ACHN (cell line): ENCODE measurements at regions not wholly inside any gene's neighbourhood (a gene's known extent, or its start where the extent isn't known, plus 50 kb on each side); places are given as distances from the start of the nearest gene placed in this dataset.
"Not testable (repeated sequence)": the region's sequence is repeated elsewhere in the genome, so short reads cannot be mapped to it uniquely, and the experiment has no call there.

Experiments
- DNase-seq: peaks from one replicate; pipeline ENCODE4 v3.0.0-alpha.2; 2015
- in situ Hi-C: cut with HindIII; loops from 2 replicates; pipeline ENCODE4 v1.10.0; 2017; ENCODE audit warnings: low sequenced_read_pairs, low pct_ligation_motif_present, low pct_unique_long_range_greater_than_20kb

DNA sequence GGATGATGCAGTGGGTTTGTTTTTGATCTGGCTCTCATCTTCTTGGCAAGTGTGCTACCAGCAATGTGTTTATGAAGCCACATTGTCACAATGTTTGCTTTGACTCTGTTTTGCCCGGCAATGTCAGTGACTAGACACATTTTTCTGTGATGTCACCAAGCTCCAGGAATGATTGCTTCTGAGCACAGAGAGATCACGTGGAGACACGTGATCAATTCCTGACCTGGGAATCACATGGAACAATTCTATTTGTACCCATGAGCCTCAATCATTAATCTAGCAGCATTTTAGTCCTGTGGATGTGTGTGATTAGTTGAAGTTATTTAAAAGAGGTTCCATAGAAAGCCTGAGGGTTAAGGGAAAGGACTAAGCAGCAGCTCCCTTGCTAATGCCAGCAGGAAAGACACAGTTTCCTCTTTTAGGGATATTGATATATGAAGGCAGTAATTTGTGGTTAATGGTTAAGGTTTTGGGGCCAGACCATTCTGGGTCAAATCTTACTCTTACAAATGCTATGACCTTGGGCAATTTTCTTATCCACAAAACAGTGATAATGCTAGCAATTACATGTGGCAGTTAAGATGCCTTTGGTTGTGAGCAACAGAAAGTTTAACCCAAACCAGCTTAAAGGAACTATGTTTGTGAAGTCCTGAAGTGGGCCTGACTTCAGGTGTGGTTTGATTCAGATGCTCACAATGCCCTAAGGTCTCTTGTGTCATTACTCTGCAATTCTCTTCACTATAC, 59.0 kb downstream of the FASLG start:
- DNase-seq = no peak
- in situ Hi-C loops = loop anchor here (10.0 kb wide), 1 partner anchor 103 kb away; no protein-coding TSS in a partner anchor

DNA sequence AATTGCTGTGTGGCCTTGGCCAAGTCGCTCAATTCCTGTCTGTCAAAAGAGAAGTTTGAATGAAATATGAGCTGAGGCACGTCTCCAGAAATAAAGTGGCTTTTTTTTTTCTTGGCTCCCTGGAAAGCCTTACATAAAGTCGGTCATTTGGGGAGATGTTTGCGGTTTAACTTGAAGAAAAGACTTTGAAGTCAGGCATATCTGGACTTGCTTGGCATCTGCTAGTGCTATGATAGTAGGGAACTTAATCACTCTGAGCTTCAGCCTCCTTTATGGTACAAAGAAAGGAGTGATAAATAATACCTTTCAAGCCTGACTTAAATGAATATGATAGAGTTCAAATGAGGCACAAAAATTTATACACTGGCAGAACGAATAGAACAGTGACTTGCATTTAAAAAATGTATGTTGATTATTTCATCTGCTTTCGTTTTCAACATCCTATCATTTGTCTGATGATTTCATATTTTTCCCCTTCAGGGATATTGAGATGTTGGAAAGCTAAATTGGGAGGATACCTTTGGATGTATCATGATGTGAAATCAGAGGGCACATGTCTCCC, 60.2 kb downstream of the FASLG start:
- in situ Hi-C loops = loop anchor here (10.0 kb wide), 1 partner anchor 104 kb away; no protein-coding TSS in a partner anchor
- no peak for DNase-seq

DNA sequence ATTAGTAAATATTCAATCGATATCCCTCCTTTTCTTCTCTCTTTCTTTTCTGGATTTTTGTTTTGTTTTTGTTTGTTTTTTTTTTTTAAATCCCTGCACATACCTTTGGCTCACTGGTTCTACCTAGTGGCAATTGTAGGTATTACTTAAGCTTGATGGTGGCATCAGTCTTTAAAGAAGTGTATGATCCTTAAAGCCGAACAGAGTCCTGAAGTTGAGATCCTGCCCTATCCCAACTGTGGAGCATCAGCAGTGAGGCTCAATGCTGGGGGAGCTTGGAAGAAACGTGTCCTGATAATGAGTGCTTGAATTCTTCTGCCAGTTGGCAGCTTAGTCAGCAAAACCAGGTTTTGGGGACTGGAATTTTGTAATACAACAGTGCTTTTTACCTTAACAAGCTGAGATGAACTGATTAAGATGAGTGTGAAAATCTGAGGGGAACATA, 60.8 kb downstream of the FASLG start:
- in situ Hi-C loops = loop anchor here (10.0 kb wide), 1 partner anchor 105 kb away; no protein-coding TSS in a partner anchor
- peak; percentile 62 for DNase-seq

DNA sequence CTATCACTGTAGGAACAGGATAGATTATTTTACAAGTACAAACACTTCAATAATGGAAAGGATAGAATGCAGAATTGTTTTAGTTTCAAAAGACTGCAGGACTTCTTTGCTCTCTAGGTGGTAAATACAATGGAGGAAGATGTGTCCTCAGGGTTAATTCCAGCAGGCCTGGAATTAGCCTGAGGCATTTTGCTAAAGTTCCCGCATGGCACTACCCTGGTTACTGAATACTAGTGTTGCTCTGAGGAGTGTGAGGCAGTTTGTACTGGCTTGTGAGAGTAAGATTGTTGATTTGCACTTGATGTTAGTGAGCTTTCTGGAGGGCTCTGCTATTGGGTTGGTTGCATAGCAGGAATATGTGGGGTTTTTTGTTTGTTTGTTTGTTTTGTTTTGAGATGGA, 61.4 kb downstream of the FASLG start:
- in situ Hi-C loops = no loop called here
- DNase-seq = no peak

DNA sequence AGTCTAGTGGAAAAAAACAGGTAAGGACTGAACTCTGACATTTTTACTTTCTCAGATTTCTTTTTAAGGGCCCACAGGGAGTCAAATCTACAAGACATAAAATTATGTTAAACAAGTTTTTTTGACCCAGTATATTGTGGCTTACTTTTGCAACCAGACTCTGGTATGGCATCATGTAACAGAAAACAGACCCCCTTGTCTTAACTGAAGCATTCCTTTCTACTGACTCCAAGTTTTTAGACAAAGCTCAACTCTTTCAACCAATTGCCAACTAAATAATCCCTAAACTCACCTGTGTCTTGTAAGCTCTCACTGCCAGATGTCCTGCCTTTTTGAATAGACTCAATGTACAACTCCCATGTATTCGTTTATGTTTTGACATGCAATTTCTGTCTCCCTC, 64.3 kb downstream of the FASLG start:
- DNase-seq = no peak
- in situ Hi-C loops = no loop called here

DNA sequence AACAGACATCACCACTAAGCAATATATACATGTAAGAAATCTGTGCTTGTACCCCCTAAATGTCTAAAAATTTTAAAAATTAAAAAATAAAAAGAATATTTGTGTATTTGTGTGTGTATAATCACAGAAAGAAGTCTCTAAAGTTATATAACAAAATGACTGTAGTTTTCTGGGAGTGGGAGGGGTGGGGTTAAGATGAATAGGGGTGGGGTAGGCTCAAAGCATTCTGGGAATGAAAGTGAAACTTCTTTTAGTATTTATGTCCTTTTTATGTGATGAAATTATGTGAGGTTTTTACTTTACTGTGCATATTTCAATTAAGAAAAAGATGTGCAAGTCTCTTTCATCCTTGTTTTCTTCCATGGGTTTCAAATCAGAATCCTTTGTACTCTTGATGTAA, 65.3 kb downstream of the FASLG start:
- in situ Hi-C loops = no loop called here
- DNase-seq = no peak

DNA sequence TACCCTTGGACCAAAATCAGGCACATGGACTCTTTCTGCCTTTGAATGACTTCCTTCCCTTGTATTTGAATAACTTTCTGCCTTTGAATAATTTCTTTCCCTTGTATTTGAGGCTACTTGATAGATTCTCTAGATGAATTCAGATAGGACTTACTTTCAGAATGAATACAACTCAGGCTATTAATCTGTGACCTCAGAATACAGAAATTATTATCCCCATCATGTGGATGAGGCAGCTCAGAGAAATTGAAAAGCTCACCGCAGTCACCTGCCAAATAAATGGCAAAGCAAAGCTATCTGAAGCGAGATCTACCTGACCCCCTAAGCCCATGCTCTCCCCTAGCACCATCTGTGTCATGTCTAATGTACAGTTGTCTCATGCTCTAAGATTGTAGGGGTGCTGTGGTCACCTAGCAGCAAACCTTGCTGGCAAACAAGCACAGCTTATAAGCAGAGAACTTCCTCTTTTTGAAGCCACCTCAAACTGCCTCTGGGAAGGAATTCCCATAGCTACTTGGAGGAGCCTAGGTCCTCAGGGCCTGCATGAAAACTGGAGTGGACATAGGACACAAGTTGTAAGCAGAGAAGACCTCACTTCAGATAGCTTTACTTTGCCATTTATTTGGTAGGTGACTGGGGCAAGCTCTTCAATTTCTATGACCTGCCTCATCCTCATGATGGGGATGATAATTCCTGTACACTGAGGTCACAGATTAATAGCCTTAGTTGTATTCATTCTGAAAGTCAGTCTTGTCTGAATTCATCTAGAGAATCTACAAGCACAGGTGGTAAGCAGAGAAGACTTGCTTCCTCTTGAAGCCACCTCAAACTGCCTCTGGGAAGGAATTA, 66.1 kb downstream of the FASLG start:
- in situ Hi-C loops = no loop called here

DNA sequence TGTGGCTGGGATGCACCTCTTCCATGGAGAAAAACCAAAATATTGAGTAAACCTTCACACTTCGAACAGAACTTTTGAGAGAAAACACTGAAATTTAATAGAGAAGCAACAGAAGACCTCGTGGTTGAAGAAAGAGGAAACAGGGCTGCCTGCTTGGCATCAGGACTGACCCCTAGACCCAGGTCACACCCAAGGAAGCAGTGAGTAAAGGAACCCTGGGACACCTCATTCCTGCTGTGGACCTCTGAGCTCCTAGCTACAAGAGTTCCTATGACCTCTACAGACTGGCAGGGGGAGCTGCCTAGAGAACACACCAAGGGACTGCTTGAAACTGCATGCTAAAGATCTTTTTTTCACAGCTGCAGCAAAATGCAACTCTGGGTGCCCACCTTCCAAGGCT, 67.8 kb downstream of the FASLG start:
- DNase-seq = no peak
- in situ Hi-C loops = no loop called here

More for the DNA sequence above, 66.1 kb downstream of the FASLG start:
- DNase-seq = no peak

DNA sequence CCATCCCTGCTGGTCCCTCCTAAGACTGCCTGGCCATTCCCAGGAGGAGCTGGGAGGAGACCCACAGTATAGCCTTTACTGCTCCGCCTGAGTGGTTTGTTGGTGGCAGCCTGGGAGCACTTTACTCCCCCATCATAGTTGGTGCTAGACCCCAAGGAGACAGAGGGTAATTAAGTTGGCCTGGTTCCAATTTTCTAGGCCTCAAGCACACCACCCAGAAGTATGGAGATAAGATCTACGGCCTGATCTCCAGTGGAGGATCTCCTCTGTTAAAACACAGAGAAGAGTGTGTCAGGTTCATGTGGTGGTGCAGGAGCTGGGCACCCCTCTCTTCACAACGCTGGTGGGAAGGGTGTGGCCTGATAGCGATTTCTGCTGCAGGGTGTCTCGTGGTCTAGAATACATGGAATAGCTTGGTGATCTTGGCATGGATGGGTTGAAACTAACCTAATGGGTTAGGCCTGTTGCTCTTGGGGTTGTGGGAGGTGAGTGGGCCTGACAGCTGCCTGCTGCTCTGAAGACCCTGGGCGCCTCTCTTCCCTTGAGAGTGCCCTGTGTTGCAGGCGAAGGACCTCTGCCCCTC, 68.5 kb downstream of the FASLG start:
- in situ Hi-C loops = no loop called here
- DNase-seq = no peak

DNA sequence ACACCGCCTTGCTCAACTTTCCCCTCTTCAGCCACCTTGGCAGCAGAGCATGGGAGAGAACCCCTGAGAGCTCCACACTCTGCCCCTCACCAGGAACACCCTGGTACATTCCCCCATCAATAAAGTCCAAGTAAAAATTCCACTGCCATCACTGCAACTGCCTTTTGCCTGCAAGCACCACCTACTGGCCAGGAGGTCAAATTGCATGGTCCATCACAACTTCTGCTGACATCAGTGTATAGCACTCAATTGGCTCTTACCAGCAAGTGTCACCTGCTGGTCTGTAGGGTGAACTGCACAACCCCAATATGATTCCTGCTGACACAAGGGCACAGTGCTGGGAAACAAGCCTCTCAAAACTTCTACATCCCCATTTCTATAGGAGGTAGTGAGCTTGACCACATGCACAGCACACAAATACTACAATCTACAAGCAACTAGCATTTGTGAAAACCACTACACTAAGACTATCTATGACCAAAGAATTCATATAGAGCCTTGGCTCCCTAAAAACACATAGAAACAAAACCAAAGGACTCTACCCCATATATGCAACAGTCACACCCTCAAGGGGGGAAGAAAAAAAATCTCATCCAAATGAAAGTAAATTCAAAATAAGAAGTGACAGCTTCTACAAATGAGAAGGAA, 69.2 kb downstream of the FASLG start:
- peak; percentile 66 for DNase-seq
- in situ Hi-C loops = no loop called here

DNA sequence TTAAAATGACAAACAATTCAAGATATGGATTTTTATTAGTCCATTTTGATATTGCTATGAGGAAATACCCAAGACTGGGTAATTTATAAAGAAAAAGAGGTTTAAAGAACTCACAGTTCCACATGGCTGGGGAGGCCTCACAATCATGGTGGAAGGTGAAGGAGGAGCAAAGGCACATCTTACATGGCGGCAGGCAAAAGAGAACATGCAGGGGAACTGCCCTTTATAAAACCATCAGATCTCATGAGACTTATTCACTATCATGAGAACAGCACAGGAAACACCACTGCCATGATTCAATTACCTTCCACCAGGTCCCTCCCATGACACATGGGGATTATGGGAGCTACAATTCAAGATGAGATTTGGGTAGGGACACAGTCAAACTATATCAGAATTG, 69.8 kb downstream of the FASLG start:
- in situ Hi-C loops, DNase-seq: not testable (repeated sequence)

DNA sequence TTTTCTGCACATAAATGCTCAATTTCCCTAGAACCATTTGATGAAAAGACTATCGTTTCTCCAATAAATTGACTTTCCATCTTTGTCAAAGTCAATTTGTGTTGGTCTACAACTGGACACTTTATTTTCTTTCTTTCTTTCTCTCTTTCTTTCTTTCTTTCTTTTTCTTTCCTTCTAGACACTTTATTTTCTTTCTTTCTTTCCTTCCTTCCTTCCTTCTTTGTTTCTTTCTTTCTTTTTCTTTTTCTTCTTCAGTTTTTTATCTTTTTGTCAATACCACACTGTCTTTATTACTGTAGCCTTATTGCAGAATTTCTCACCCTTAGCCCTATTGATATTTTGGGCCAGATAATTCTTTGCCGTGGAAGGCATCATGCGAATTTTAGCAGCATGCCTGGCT, 73.5 kb downstream of the FASLG start:
- no peak for DNase-seq
- in situ Hi-C loops = no loop called here

DNA sequence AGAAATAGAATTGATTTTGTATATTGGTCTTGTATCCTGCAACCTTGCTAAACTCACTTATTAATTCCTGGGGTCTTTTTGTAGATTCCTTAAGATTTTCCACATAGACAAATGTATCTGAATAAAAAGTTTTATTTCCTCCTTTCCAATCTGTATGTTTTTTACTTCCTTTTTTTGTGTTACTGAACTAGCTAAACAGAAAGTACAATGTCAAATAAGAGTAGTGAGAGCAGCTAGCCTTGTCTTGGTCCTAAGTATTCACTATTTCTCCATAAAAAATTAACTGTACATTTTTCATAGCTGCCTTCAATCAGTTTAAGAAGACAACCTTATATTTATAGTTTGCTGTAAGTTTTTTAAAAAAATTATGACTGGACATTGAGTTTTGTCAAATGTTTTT, 74.9 kb downstream of the FASLG start:
- DNase-seq = no peak
- in situ Hi-C loops = no loop called here

DNA sequence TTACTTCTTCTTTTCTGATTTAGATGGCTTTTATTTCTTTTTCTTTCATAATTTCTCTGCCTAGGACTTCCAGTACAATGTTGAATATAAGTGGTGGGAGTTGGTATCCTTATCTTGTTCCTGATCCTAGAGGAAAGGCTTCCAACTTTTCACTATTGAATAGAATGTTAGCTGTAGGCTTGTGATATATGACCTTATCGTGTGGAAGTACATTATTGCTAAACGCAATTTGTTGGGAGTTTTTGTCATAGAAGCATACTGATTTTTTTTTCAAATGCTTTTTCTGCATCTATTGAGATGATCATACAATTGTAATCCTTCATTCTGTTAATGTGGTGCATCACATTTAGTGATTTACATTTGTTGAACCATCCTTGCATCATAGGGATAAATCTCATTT, 79.5 kb downstream of the FASLG start:
- in situ Hi-C loops = no loop called here
- no peak for DNase-seq

DNA sequence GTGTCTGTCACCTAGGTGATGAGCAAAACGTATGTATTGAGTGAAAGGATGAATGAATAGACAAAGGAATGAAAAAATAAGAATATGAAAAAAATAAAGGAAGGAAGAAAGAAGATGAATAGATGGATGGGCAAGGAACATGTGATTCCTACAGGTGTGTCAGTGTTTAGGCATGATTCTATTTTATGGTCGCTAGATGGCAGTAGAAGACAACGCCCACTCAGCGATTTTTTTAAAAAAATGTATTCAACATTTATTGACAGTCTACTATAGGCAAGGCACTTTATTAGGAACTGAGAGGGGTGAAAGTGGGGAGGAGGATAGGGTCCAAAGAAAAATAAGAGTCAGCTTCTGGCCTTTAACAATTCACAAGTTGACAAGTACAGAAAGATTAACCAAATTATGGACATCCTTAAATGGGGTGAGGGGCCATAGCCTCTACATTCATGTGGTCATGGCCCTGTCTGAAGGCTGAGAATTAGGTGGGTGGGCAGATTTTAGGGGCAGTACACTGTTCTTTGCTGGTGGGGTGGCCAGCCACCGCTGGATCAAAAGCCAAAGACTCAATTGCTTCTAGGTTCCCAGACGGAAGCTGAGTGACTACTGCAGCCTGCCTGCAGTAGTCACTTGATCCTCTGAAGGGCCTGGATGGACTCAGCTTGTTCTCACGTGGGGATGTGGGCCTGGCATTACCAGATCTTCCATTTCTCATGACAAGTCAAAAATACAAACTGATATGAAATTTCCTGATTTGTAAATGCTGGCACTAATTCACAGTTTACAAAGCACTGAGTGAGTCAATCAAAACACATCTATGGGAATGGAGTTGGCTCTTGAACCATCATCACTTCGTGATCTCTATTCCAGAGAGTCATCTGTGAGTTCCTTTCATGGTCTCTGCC, 83.9 kb downstream of the FASLG start:
- in situ Hi-C loops = no loop called here
- DNase-seq = peak; percentile 51

DNA sequence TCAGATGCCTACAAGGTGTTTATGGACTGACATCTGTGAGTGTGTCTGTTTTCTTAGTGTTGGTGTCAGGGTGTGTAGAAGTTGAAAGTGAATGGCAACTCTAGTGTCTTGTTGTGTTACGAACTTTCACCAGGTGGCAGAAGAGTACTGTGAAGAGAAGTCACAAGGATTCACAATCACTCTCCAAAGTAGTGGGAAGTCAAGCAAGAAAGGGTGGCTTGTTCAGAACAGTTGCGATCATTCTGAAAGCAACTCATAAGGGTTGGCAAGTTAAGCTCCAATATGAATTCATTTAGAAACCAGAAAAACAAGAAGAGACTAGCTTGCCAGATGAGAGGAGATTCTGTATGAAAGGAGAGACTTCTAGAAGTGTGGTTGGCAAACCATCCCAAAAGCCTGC, 86.1 kb downstream of the FASLG start:
- in situ Hi-C loops = no loop called here

DNA sequence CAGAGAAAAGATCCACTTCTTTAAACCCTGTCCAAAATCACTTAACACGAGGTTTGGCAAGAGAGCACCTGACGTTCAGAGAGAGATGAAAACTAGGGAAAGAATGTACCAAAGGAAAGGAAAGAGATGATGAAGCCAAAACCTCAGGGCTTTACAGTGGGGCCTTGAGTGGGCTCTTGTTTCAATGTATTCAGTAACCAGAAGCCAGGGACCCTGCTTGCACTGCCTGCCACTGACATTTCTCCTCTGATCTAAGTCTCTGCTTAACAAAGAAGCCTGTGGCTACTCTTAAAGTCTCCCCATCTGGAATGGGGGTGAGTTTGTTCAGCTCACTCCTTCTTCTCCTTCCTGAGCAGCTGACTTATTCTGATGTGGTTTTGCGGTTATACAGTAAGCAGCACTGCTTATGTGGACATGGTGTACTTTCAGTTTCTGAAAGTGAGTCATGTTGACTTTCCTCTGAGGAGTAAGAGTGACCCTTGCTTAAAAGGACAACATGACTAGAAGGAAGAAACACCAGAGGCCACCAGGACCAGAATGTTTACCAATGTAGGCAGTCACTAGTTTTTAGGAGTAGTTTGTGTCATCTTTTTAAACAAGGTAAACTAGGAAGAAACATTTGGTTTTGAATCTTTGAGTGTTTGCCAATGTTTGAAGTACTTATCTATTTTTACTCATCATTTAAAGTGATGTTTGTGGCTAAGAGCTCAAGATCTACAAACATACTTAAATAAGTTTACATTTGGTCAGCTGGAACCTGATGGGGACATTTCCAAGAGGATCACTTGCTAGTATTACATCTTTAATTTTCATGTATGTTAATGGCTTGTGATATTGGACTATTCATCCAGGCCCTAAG, 87.4 kb downstream of the FASLG start:
- DNase-seq = peak; percentile 95
- in situ Hi-C loops = no loop called here

More for the DNA sequence above, 86.1 kb downstream of the FASLG start:
- DNase-seq = peak; percentile 83
